ENCODE measurements at regions not wholly inside any gene's neighbourhood (a gene's known extent, or its start where the extent isn't known, plus 50 kb on each side); places are given as distances from the start of the nearest gene placed in this dataset.

DNA sequence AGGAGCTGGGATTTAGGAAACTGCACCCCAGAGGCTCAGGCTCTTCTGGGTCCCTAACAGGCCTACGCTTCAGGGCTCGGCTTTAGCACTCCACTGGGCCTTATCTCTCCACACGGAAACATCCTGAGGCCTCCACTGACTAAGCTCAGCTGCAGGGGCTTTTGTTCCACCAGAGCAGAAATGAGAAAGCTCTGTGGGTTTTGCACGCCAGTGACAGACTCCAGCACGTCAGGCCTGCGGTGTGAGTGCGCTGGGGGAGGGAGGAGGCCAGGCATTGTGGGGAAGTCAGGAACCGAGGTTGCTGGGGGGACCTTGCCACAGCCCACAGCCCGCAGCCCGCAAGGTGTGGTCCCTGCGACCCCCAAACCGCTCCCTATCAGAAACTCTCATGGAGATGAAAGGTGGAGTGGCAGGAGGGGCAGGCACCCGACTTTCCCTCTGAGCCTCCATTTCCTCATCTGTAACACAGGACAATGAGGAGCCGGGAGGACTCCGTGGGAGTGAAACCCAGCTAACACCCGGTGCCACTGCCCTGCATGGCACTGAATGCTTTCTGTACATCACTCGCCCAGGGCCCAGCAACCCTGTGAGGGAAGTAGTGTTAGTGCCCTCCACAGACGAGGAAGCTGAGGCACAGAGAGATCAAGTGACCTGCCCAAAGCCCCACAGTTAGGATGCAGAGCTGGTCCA is 106.5 kb downstream of the TPRA1 start:
- TF ChIP-seq, protein P1, sequence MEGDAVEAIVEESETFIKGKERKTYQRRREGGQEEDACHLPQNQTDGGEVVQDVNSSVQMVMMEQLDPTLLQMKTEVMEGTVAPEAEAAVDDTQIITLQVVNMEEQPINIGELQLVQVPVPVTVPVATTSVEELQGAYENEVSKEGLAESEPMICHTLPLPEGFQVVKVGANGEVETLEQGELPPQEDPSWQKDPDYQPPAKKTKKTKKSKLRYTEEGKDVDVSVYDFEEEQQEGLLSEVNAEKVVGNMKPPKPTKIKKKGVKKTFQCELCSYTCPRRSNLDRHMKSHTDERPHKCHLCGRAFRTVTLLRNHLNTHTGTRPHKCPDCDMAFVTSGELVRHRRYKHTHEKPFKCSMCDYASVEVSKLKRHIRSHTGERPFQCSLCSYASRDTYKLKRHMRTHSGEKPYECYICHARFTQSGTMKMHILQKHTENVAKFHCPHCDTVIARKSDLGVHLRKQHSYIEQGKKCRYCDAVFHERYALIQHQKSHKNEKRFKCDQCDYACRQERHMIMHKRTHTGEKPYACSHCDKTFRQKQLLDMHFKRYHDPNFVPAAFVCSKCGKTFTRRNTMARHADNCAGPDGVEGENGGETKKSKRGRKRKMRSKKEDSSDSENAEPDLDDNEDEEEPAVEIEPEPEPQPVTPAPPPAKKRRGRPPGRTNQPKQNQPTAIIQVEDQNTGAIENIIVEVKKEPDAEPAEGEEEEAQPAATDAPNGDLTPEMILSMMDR (IDR thresholded peaks at IDR 0.05; ENCODE audit: extremely low read depth in 1 of 2, insufficient read depth in 1 of 2, low read depth in 1 of 2, low read length in 2 of 2): no peak
- TF ChIP-seq POLR2A (IDR thresholded peaks at IDR 0.05; ENCODE audit: low read depth, low read length) (no peak), GATA2 (IDR thresholded peaks at IDR 0.05; ENCODE audit: insufficient read depth, insufficient read length, low read depth, low read length) (no peak)

Measured in endothelial cell of umbilical vein (primary cell).